ENCODE measurements at regions not wholly inside any gene's neighbourhood (a gene's known extent, or its start where the extent isn't known, plus 50 kb on each side); places are given as distances from the start of the nearest gene placed in this dataset.

- no peak for DNase-seq (ENCODE audit: low read depth in 2 of 3, low spot score in 1 of 3)
These were observed 119.9 kb upstream of the COPS8 start for GRCh38 chr2:236965841-236966096.

GRCh38 chr2:236967499-236967783 is 118.2 kb upstream of the COPS8 start:
- no peak for DNase-seq (ENCODE audit: low read depth in 2 of 3, low spot score in 1 of 3)

GRCh38 chr2:236968101-236968879 is 117.4 kb upstream of the COPS8 start:
- no peak for DNase-seq (ENCODE audit: low read depth in 2 of 3, low spot score in 1 of 3)

DNA sequence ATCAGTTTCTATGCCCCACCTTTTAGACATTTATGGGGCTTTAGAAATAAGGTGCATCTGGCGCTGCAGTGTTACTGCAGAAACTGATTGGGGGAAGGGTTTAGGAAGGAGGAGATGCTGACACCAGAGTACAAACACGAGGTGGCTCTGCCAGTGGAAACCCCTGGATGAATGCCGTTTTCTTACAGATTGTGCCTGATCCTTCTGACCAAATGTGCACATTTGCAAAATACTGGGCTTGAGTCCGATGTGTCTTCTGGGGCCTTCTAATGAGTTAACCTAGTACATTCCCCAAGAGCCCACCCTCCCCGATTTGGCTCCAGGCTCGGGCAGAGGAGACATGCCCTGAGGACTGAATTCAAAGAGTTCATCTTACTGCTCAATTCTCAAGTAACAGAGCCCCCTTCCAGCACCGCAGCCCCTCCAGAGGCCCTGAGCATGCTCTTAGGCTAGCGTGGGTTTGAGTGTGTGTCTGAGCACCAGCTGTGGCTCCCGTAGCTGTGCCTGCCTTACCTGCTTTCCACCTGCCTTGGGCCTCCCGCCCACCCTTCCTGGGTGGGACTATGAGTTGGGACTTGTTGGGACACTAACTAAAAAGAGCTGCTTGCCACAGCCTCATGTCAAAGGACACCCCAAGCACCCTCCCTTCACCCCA is 116.7 kb upstream of the COPS8 start:
- DNase-seq (ENCODE audit: low read depth in 2 of 3, low spot score in 1 of 3), result no peak

GRCh38 chr2:236969767-236970655 is 115.7 kb upstream of the COPS8 start:
- peak in 1 of 3 donors; percentile 3 for DNase-seq (ENCODE audit: low read depth in 2 of 3, low spot score in 1 of 3)

GRCh38 chr2:236970656-236971010 is 115.1 kb upstream of the COPS8 start:
- no peak for DNase-seq (ENCODE audit: low read depth in 2 of 3, low spot score in 1 of 3)

DNA sequence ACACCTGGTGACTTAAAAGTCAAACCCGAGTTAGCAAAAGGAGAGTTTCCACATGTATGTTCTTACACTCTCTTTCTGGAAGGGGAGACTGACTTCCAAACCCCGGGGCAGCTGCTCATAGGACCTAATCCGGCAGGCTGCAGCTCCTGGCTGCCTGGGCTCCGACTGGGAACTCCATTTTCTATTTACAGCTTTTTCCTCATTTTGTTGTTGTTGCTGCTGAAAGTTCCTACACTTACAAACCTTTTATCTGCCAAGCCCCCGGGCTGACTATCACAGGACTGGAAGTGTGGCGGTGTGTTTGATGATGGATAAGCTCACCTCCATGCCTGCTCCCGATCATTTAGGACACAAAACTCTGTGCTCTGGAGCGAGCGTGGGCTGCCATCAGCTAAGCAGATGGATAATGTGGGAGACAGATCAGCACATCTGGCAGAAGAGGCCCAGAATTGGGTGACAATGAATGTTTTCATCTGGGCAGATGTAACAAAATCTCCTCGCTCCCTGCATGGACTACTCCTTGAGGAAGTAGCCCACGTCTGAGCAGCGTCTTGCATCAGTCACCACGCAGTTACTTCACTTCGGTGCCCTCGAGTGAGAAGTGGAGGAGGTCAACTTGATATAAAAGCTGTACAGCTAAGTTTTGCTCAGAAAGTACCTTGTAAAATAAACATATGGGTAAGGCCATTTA is 114.4 kb upstream of the COPS8 start:
- DNase-seq (ENCODE audit: low read depth in 2 of 3, low spot score in 1 of 3), result no peak

DNA sequence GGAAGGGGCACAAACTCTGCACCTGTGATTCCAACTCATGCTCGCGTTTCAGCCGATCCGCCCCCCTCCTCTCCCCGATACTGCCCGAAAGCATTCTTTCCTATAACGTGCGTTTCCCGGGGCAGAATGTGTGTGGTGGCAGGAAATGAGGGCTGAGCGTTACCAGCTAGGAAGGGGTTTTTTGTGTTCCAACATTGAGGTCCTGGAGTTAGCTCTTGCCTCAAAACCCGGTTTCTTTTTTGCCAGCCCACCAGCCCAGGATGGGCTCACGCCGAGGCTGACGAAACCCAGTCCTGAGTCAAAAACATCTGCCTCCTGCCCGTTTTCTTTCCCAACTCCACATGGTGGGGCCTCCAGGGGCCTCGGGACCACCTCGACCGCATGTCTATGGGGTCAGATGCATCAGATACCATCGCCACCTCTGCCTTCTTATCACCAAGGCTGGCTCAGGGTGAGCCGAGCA is 113.7 kb upstream of the COPS8 start:
- DNase-seq (ENCODE audit: low read depth in 2 of 3, low spot score in 1 of 3), result no peak

DNA sequence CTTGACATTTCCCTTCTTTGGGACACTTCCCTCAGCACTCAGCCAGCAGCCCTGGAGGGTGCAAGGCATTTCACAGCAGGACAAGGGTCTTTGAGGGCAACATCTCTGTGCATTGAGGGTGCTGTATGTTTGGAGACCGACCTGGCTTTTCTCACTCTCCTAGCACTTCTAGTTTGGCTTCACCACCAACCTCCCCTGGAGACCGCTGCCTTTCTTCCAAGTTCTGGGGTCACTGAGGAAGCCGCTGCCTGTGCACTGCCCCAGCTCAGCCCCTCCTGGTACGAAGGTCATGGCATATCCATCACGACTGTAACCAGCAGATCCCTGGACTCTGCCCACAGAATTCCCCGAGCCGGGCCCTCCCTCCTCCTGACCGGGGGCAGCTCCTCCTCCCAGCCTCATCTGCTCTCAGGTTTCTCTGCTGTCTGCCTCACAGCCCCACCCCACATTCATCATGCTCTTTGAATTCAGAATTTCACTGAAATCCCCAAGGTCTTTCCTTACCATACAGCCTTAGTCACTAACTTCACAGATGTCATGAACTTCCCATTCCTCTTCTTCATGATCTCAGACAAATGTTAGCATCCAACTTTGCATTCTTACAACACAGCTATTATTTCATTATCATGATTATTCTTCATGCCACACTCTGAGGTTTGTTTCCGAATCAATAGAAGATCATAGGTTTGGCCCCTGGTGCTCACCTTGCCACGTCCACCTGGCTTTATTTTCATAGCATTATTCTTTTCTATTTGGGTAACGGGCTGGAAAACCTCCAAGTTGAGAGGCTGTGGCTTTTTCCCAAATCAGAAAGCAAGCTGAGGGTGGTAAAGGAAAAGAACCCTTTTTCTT is 113.0 kb upstream of the COPS8 start:
- no peak for DNase-seq (ENCODE audit: low read depth in 2 of 3, low spot score in 1 of 3)

DNA sequence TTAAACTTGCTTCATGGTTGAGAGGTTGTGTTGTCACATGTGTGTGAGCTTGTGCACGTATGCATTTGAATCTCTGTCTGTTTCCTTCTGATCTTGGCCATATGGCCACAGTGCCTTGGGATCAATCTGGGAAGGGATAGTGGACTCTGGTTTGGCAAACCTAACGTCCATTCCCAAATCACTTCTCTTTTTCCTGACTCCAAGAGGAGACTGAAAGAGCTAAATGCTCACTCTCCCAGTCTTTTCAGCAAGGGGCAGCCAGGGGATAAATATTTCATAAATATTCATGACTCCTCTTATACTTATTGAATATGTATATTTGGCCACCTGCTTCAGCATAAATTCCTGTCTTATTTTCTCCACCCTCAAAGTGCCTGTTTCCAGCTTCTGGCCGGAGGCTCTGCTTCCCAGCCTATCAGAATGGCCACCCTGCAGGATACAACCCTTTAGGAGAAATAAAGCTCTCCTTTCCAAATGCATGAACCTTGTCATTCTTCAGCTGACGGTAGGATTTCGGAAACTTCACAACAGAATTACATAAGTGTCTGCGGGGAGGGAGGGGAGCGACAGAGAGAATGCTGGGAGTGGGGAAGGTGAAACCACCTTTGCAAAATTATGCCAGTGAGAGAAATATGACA is 112.2 kb upstream of the COPS8 start:
- no peak for DNase-seq (ENCODE audit: low read depth in 2 of 3, low spot score in 1 of 3)

DNA sequence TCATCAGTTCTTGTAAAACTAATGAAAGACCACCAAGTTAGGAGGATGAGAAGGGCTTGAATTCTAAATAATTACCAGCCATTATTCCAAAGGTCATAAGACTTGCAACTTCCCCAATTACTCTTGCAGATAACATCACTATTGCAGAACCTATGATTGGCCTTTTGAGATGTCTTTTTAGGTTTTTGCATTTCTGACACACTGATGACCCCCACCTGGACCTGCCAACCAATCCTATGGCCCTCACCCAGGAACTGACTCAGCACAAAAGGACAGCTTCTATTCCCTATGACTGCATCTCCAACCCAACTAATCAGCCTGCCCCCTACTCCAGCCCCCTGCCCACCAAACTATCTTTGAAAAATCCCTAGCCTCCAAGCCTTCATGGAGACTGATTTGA is 111.5 kb upstream of the COPS8 start:
- DNase-seq (ENCODE audit: low read depth in 2 of 3, low spot score in 1 of 3), result no peak

DNA sequence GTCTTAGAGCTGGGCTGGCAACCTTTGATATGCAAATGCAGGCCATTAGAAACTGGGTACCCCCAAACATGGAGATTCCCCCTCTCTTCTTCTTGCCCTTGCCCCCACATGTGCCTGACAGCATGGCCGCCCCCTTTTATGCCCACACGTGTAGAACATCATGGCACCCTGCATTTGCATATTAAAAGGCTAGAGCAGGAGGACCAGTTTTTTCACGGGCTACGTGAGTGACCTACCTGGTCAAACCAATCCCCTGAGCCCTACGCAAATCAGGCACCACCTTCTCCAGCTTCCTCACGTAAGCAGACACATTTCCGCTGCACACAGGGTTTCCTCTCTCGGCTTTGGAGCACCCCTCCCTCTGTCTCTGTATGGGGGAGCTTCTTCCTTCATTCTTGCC is 110.9 kb upstream of the COPS8 start:
- DNase-seq (ENCODE audit: low read depth in 2 of 3, low spot score in 1 of 3), result no peak

DNA sequence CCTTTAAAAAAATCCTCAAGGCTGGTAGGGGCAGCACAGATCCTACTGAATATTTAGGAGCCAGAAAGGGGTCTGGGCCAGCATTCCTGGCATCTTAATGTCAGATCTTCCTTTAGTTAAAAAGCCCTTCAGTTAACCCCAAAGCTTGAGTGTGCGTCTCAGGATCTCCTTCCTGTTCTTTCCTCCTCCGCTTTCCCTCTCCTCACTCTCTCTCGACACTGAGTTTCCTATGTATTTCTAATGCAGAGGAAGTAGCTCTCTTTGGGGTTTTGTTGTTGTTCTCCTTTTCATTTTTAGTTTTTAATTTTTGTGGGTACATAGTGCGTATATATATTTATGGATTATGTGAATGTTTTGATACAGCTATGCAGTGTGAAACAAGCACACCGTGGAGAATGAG is 109.9 kb upstream of the COPS8 start:
- DNase-seq (ENCODE audit: low read depth in 2 of 3, low spot score in 1 of 3), result no peak

GRCh38 chr2:236976266-236977062 is 109.2 kb upstream of the COPS8 start:
- no peak for DNase-seq (ENCODE audit: low read depth in 2 of 3, low spot score in 1 of 3)

DNA sequence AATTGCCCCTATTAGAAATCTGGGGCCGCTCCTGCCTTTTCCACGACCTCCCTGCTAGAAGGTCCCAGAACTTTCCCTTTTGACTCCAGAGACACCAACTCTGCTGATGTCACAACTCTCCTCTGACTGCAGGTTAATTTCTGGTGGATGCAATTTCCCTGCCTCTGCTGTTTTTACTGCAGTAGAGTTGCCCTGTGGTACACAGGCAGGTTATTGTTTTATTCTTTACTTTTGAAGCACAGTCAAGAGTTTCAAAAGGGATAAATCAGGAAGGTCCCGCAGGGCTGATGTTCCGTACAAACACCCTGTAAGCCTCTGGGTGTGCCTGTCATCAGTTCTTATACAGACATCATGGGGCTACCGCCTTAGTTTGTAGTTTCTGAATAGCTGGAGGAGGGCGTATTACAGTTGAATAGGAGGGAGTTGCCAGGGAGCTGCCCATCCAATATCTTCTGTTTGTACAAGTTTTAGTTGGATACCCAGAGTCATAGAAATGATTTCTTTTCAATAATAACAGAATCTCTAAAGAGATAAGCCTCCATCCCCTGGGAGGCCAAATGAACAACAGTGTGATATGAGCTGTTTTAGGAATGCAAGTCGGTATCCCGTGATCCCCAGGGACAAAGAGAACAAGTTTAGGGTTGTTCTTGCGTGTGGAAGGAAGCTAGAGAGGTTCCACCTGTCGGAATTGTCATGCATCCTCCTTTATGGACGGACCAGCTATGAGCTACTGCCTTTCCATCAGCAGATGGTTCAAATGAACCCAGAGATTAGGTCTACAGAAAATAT is 108.4 kb upstream of the COPS8 start:
- no peak for DNase-seq (ENCODE audit: low read depth in 2 of 3, low spot score in 1 of 3)

DNA sequence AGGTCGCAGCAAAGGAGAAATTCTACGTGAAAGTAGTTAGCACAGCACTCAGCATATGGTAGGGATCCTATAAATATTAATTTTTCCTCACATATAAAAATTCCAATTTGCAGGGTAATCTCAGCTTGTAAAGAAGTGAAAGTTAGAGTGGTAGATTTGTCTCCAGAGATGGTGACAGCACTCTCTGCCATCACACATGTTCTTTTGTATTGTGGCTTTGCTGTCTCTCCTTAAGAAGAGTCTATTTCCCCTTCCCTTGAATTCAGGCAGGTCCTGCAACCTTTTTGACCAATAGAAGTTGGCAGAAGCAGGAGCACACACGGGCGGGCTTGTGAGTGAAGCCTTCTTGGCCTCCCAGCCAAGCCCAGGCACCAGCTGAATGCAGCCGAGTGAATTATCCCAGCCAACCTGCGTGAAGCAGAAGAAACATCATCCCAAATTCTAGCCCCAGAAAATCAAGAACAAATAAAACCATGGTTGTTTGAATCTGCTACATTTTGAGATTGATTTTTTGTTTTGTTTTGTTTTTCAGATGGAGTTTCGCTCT is 107.8 kb upstream of the COPS8 start:
- no peak for DNase-seq (ENCODE audit: low read depth in 2 of 3, low spot score in 1 of 3)

- no peak for DNase-seq (ENCODE audit: low read depth in 2 of 3, low spot score in 1 of 3)
These were observed 106.0 kb upstream of the COPS8 start for GRCh38 chr2:236979664-236980063.

GRCh38 chr2:236980961-236981360 is 104.7 kb upstream of the COPS8 start:
- no peak for DNase-seq (ENCODE audit: low read depth in 2 of 3, low spot score in 1 of 3)

All from stimulated activated CD4-positive, alpha-beta T cell treated with anti-CD3 and anti-CD28 coated beads, Interleukin-12 subunit alpha, Interleukin-12 subunit beta, amount 100 ng/mL, for 48 hours (primary cell).